DND-41 (cell line): ENCODE measurements at regions not wholly inside any gene's neighbourhood (a gene's known extent, or its start where the extent isn't known, plus 50 kb on each side); places are given as distances from the start of the nearest gene placed in this dataset.

Source experiments
- EZH2 ChIP-seq: IDR thresholded peaks from 3 replicates; pipeline ENCODE4 v1.6.1; 2012; ENCODE audit warnings: borderline replicate concordance, low read depth, mild to moderate bottlenecking, moderate library complexity, low read length, inconsistent platforms; ENCODE audit not compliant: severe bottlenecking
- TF ChIP-seq, protein P1 (sequence below): IDR thresholded peaks from 2 replicates; pipeline ENCODE4 v1.5.1; 2012; ENCODE audit warnings: borderline replicate concordance, low read length, moderate library complexity, mild to moderate bottlenecking; ENCODE audit not compliant: poor library complexity, severe bottlenecking; ENCODE audit errors: extremely low read depth

DNA sequence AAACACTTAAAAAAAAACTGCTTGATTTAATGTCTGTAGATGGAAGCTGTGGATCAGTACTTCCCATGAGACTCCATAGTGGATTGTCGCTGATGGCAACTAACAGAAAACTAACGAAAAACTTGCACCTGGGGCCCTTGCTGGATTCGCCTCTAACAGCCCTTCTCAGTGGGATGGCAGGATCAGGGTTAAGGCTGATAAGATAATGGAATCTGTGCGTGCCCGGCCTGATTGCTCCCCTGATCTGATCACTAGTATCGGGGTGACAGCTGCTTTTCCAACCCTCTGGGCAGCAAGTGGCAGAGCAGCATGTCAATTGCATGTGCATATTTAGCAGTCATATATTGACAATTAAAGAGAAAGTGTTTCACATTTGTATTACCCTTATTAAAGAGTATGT lies 185.8 kb upstream of the ELAVL2 start:
- TF ChIP-seq, protein P1, sequence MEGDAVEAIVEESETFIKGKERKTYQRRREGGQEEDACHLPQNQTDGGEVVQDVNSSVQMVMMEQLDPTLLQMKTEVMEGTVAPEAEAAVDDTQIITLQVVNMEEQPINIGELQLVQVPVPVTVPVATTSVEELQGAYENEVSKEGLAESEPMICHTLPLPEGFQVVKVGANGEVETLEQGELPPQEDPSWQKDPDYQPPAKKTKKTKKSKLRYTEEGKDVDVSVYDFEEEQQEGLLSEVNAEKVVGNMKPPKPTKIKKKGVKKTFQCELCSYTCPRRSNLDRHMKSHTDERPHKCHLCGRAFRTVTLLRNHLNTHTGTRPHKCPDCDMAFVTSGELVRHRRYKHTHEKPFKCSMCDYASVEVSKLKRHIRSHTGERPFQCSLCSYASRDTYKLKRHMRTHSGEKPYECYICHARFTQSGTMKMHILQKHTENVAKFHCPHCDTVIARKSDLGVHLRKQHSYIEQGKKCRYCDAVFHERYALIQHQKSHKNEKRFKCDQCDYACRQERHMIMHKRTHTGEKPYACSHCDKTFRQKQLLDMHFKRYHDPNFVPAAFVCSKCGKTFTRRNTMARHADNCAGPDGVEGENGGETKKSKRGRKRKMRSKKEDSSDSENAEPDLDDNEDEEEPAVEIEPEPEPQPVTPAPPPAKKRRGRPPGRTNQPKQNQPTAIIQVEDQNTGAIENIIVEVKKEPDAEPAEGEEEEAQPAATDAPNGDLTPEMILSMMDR: no peak
- TF ChIP-seq EZH2: no peak
